HG03060 (cell line): ENCODE measurements at regions not wholly inside any gene's neighbourhood (a gene's known extent, or its start where the extent isn't known, plus 50 kb on each side); places are given as distances from the start of the nearest gene placed in this dataset.

Experiments used
- ATAC-seq: cut with Tn5 transposase; IDR thresholded peaks from one replicate; pipeline ENCODE4 v1.9.1; 2021; ENCODE audit warnings: low read depth, moderate number of reproducible peaks; ENCODE audit not compliant: unreplicated experiment

DNA sequence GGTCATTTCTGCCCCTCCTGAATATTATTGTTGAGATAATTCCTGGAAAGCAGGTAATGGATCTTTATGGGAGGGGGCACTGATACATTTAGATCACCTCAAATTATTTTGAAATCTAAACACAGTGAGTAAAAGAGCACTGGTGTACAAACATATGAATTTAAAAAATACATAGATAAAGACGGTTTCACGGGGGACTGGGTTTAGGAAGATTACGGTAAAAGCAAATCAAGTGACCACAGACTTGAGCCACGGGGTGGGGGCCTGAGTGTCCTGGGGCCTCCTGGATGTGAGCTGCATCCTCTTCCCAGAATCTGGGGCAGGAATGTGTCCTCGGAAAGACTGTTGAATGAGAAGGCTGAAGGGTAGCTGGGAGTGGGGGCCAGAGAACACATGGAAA, 219.1 kb upstream of the KLF6 start:
- ATAC-seq = no peak

DNA sequence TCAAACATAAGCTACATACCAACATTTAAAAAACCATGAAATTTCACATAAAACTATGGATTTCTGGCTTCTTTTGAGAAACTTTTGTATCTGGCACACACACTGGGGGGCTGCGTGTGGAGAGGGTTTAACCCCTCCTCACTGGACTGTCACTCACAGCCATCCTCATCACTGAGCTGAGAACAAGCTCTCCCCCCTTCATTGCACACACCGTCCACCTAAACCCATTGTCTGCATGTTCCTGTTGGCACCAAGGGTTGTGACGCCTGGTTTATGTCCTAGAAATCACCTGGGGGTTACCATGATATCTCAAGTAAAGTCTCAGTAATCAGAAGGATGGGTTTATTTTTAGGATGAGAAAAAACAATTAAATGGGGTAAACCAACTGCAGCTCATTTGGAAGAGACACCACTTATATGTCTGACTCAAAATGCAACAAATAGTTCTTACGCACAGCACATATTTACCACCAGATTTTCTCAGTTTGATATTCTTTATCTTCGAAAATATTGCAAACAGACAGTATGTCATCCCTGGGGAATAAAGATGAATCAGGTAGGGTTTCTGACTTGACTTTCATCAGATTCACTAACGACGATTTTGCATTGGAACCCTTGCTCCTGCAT, 218.5 kb upstream of the KLF6 start:
- no peak for ATAC-seq

GRCh38 chr10:4001811-4002210, 216.8 kb upstream of the KLF6 start:
- no peak for ATAC-seq

GRCh38 chr10:3999642-4000041, 214.6 kb upstream of the KLF6 start:
- ATAC-seq = no peak

GRCh38 chr10:3996697-3997096, 211.7 kb upstream of the KLF6 start:
- no peak for ATAC-seq

DNA sequence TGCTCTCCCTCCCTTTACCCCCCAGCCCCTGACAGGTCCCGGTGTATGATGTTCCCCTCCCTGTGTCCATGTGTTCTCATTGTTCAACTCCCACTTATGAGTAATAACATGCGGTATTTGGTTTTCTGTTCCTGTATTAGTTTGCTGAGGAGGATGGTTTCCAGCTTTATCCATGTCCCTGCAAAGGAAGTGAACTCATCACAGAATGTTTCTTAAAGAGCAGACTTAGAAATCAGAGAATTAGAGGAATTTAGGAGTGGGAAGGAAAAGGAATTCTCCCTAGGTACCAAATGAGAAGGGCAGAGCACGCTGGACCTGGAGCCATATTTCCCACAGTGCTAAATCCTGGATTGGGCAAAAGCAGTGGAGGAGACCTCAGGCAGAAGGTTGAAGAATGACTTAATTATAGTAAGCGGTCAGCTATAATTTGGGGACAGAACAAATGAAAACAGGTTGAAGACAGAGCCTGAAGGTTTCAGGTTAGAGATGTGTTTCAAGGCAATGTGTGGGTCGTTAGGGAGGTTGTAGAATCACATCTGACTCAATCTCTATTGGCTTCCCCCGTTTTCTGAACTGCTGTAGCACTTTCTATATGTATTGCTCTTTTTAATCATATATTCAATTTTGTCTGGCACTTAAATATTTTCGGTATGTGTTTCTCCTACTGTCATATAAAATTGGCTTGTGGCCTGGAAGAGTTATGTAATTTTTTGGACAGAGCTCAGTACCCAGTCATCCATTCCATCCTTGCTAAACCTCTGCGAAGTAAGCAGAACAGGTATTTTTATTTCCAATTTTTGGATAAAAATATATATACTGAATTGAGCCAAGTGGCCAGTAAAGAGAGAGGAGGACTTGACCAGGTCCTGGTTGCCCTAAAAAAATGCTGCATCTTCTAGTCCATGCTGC, 210.5 kb upstream of the KLF6 start:
- no peak for ATAC-seq

GRCh38 chr10:3992382-3993178, 207.6 kb upstream of the KLF6 start:
- ATAC-seq = no peak

GRCh38 chr10:3990307-3990706, 205.3 kb upstream of the KLF6 start:
- no peak for ATAC-seq

DNA sequence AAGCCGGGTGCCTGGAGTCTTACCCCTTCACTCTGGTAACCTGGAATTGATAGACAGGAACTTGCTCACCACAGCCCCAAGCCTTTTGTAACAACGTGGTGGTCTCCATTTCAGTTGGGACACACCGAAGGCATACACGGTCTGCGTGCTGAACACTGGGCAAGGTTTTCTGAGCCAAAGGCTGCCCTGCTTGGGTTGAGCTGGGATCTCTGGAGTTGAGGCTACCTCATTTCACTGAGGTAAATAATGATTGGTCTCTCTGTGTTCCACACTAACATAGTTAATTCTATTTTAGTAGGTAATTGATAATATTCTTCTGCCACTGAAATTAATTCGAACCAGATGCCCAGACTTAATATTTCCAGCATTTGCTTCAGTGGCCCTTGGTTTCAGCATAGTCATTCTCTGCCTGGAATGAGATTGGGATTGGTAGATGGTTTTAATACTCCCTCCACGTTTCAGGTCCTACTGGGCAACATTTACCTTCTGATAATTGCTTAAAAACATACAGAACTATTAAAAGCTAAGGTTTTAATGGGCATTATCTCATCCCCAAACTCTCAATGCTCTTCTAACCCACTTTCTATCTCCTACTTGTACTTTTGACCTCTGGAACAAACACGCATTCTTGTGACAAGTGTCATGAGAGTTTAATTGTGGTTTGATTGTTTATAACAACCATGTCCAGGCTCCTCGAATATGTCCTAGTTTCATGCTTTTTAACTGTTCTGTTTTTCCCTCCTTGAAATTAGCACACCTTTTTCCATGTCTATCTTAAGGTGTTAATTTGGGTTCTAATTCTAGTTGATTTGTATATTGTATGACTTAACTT, 202.3 kb upstream of the KLF6 start:
- ATAC-seq = no peak

GRCh38 chr10:3986493-3987142, 201.6 kb upstream of the KLF6 start:
- no peak for ATAC-seq

DNA sequence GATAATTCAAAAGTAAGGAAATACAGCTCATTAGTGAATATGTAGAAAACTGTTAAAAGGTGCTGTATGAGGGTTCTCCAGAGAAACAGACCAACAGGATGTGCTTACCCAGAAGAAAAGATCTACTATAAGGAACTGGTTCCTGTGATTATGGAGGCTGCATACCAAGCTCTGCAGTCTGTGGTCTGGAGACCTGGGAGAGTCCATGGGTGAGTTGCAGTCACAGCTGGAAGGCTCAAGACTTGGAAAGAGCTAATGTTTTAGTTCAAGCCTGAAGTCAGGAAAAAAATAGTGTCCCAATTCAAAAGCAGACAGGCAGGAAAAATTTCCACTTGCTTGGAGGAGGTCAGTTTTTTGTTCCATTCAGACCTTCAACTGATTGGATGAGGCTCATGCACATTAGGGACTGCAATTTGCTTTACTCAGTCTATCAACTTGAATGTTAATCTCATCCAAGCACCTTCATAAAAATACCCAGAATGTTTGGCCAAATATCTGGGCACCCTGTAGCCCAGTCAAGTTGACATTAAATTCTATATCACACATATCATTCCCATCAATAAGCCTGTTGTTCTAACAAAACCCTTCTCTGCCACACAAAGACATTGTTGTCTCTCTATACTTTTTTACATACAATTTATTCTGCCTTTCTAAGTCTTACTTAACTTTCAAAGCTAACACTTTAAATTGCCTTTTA, 197.9 kb upstream of the KLF6 start:
- ATAC-seq = no peak

- no peak for ATAC-seq
Observed at GRCh38 chr10:3981300-3981699, 196.3 kb upstream of the KLF6 start.

GRCh38 chr10:3980660-3981059, 195.7 kb upstream of the KLF6 start:
- no peak for ATAC-seq

DNA sequence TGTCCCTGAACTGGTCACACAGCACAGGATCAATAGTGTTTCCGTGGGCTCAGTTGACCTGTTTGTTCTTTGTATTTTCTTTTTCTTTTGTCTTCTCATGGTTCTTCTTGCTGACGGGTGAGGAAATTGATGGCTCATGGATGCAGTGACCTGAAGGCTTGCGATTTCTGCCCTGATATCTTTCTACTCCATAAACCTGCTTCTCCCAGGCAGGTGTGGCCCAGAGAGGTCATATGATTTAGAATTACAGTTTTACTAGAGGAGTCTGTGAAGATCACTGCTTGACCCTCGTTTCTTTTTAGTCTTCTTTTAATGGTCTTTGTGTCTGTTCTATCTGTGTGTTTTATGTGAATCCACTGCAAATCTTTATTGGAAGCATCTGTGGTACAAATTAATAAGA, 195.1 kb upstream of the KLF6 start:
- no peak for ATAC-seq

GRCh38 chr10:3978761-3979160, 193.8 kb upstream of the KLF6 start:
- ATAC-seq = no peak

DNA sequence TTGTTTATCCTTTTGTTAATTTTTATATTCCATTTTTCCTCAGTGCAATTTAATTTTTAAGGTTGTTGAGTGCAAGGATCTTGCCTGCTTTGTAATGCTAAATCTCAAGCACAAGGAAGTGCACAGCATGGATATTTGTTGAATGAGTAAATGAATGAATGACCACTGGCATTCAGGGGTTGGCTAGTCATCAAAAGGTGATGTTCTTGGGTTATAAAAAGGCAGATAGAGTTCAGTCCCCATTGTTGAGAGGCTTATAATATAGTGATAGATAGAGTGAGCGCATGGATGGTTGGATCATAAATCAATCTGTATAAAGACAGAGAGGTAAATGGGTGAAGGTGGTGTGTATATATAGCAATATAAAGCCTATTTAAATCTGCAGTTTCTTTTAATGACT, 193.2 kb upstream of the KLF6 start:
- ATAC-seq = no peak

- ATAC-seq = no peak
Observed at GRCh38 chr10:3977761-3978160, 192.8 kb upstream of the KLF6 start.

DNA sequence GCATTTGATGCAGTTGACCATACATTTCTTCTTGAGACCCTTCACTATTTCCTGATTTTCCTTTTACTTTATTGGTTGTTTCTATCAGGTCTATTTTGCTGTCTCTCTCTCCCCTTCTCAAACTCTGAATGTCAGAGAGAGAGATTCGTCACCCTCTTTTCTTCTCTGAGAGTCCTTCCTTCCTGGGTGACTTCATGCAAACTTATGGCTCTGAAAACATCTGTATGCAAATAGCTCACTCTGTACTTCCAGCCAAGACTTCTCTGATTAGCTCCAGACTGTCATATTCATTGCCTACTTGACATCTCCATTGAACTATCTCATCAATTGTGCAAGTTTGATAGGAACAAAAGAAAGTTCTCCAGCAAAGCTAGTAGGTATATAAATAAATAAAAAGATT, 191.7 kb upstream of the KLF6 start:
- no peak for ATAC-seq

- ATAC-seq = no peak
Observed at GRCh38 chr10:3976171-3976570, 191.2 kb upstream of the KLF6 start.
